GM19463 (cell line): ENCODE measurements at regions not wholly inside any gene's neighbourhood (a gene's known extent, or its start where the extent isn't known, plus 50 kb on each side); places are given as distances from the start of the nearest gene placed in this dataset.

Source experiments
- ATAC-seq: cut with Tn5 transposase; IDR thresholded peaks from one replicate; pipeline ENCODE4 v1.9.1; 2021; ENCODE audit warnings: mild to moderate bottlenecking, moderate library complexity; ENCODE audit not compliant: unreplicated experiment

DNA sequence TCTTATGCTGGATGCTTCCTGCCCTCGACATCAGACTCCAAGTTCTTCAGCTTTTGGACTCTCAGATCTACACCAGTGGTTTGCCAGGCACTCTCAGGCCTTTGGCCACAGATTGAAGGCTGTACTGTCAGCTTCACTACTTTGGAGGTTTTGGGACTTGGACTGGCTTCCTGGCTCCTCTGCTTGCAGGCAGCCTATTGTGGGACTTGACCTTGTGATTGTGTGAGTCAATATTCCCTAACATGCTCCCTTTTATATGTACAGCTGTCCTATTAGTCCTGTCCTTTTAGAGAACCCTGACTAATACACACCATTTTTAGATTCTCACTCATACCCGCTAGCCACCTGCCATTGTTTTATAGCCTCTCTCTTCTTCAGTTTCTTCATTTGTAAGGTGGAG is 382.1 kb upstream of the TSHZ2 start:
- ATAC-seq, result no peak

DNA sequence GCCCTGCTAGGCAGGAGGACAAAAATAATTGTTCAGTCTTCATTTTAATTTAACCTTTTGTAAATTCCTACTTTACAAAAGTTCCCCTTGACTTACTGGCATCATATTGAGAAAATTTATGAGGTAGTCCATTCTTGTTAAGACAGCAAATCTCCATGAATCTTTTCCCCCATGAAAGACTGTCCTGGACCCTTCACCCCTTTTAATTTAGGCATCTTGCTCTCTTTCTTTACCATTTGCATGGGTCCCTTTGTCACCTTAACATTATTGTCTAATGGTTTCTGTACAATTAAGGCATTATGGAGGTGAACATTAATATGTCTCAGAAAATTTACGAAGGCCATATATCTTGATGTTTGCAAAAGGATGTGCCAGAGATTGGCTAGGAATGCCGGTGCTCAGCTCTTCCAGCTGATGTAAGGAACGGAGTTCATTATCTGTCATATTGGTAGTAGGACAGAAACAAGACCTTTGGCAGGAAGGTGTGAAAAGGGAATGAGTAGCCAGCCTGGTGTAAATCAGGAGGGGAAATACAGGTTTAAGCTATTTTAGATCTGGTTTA is 382.8 kb upstream of the TSHZ2 start:
- no peak for ATAC-seq

DNA sequence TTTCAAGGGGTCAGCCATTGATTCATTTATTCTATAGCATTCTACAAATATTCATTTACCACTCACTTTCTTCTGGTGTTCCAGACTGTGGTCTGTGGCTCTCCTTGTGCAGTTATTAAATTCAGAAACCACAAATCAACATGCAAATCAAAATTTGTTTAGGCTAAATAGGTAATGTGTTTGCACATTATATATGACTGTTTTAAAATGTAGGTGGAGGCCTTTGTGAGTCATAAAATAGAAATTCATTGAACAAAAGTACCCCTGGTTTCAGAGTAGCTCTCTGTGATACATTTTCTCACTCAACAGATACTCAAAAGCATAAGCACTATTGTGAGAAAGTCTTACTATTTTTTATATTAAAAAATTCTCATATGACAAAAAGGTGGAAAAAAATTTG is 385.5 kb upstream of the TSHZ2 start:
- ATAC-seq, result no peak

DNA sequence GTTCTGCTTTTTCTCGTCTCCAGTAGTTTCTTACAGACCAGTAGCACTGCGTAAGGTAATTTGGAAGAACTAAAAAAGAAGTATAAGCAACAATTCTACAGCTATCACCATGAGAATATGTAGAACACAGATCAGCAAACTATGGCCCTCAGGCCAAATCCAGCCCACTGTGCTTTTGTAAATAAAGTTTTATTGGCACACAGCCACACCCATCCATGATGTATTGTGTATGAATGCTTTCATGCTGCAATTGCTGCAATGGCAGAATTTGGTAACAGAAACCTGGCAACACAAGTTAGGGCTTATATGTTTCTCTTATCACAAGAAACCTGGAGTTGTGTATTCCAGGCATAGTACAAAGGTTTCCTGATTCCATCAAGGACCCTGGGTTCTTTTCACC is 386.8 kb upstream of the TSHZ2 start:
- no peak for ATAC-seq

DNA sequence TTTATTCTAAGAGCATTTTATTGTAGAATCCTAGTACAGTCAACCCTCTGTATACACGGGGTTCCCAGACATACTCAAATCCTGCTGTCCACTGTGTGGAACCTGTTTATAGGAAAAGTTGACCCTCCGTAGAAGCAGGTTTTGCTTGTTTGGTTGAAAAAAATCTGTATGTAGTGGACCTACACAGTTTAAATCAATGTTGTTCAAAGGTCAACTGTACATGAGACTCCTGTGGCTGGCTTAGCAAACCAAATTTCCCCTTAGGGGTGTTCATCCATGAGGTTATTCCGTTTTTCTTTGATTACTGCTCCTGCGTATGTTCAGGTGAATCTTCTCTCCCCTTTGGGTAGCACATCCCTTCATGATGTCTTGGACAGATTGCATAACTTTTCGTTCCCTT is 387.0 kb upstream of the ZFP64 start:
- ATAC-seq, result no peak

DNA sequence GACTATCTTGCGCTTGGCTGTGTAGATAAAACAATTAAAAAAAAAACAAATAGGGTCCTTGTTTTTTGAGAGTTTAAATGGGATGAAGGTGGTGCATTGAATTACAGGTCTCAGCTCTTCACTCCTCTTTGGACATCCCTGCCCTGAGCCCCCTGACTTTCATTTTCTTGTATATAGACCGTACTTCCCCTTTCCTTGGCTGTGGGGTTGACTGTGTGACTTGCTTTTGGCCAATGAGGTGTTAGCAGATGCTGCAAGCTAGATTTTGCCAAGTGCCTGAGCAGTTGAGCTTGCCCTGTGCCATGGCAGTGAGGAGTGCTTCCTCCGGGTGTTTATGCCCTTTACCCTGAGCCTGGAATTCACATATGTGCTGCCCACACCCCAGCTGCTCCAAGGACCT is 386.1 kb upstream of the ZFP64 start:
- ATAC-seq, result no peak

DNA sequence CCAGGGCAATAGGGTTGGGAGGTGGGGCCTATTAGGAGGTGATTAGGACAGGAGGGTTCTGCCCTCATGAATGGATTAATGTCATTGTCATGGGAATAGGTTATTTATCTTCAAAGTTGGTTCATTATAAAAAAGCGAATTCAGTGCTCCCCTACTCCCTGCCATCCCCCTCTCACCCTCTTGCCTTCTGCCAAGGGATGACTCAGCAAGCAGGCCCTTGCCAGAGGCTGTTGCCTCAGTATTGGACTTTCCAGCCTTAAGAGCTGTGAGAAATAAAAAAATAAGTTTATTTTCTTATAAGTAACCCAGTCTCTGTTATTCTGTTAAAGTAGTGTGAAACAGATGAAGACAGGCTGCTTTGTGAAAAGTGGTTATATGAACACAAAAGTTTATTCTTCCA is 381.1 kb upstream of the ZFP64 start:
- no peak for ATAC-seq

DNA sequence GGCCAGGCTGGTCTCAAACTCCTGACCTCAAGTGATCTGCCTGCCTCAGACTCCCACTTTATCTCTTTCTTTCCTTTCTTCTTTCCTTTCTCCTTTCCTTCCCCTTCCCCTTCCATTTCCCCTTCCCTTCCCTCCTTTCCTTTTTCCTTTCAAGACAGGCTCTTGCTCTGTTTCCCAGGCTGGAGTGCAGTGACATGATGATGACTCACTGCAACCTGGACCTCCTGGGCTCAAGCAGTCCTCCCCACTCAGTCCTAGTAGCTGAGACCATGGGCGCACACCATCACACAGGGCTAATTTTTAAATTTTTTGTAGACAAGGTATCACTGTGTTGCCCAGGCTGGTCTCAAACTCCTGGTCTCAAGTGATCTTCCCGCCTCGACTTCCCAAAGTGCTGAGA is 377.6 kb upstream of the ZFP64 start:
- ATAC-seq, result no peak

DNA sequence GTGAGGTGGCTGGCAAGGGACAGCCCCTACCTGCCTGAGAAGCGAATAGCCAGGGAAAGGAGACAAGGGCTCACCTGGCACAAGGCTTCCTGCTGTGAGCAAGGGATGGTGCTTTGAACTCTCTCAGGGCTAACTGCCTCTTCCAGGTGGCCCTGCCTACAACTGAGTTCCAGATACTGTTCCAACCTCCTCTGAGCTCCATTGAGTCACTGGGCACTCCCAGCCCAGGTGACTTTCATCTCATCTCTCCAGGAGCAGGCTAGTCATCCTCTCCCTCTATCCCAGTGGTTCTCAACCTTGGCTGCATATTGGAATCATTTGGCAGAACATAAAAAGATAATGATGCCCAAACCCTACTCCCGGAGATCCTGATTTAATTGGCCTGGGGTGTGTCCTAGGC is 374.0 kb upstream of the ZFP64 start:
- no peak for ATAC-seq

DNA sequence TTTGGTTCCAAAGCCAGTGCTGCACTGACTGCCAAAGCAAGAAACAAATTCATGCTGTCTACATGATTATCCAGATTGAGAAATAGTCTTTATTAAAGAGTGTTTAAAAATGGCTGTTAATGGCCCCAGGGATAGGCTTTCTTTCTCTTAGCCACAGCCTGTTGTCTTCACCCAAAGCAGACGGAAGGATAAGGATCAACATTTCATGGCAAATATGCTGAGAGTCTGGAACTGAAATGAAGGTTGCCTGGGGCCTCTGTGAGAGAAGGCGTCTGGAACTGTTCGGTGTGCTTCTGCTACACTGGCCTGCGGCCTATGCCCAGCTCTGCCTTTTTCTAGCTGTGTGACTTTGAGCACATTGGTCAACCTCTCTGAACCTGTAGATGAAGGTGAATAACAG is 373.0 kb upstream of the ZFP64 start:
- ATAC-seq, result no peak

DNA sequence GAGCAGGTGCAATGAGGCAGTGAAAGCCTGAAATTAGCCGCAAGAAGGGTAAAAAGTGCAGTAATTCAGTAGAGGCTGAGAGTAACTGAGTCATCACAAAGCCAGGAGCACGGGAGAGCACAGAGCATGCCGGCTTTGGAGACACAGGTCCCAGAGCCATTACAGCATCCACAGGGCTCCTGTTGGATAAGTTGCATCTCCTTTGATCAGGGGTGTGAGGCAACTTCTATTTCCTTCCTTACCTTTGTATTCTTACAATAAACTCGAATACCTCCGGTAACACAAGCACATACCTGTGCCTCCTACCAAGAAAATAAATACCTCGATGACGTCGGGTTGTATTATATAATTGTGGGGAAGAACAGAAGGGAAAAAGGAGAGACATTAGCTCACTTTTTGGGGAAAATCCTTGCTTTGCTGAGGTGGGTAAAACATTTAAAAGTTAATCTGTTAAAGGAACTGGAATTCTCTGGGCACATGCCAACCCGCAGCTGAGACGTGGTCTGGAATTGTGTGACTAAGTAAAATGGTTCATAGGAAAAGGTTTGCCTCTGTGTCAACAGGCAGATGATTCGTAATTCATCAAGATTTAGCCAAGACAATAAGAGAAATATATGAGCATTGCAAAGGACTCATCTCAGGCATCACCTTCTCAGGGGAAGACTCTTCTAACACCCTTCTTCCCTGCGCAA is 360.7 kb upstream of the ZFP64 start:
- ATAC-seq, result no peak

DNA sequence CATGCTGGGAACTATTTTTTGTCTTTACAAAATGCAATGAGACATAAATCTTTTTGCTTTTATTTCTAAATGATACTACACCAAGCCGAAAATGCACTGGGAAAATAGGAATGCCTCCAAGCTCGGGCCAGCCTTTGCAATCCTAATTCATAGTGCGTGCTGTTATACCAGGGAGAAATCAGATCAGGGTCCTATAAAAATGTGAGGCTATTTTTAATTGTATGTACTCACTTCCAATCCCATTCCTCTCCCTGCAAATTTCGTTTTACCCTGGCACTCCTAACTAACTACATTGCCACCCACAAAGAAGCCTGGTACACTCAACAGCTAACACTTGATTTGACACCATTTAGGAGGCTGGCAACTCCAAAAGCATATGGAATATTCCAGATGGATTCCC is 350.6 kb upstream of the ZFP64 start:
- no peak for ATAC-seq

DNA sequence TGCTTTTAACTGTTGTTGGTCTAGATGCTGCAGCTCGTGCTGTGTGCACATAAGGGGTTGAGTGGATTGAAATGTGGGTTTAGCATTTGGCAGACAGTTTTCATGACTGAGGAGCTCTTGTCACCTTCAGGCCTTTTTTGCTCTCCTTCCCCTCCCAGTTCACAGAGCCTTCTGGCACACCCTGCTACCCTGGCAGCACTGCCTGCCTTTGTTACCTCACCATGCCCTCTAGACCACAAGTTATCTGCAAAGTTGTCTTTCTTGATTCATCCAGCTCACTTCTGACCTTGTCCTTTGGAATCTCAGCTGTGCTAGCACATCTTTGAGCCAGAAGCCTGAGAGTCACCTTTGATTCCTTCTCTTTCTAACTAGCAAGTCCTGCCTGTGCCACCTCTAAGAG is 348.9 kb upstream of the ZFP64 start:
- no peak for ATAC-seq

DNA sequence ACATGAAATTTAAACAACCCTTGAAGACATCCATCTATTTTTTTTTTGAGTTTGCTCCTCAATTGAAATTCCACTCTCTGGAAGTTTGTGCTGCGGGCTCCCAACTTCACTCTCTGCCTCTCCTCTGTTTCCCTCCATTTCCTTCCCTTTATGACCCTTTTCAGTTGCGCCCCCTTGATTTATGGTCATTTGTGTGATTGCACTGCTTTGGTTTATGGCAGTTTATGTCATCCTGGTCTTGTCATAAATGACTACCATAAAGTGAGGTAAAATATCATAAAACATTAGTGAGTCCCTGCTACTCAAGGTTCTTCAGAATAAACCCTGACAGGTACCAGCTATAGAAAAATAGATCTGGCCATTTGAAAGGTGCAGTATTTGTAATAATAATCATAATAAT is 348.3 kb upstream of the ZFP64 start:
- no peak for ATAC-seq

DNA sequence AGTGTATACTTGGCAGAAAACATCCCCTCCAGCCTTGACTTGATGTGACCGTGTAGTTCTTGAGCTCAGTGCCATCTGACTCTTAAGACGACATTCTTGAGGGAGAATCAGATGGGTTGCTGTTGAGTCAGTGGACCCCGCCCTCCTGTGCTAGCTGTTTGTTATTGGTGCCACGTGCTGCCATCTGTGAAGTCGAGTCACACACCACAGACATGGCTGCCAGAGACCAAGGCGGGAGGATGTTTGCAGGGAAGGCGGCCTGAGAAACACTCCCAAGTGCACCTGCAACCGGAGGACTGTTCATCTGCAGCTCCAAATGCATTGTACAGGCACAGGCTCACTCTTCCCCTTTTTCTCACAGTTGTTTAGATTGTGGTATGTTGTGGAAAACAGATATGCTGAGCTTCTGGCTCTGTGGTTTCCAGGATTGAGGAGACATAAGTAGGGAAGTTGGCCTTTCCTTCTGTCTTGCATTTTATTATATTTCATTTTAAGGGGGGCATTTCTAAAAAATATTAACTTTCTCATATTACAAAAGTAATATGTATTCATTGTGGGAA is 345.3 kb upstream of the ZFP64 start:
- no peak for ATAC-seq

DNA sequence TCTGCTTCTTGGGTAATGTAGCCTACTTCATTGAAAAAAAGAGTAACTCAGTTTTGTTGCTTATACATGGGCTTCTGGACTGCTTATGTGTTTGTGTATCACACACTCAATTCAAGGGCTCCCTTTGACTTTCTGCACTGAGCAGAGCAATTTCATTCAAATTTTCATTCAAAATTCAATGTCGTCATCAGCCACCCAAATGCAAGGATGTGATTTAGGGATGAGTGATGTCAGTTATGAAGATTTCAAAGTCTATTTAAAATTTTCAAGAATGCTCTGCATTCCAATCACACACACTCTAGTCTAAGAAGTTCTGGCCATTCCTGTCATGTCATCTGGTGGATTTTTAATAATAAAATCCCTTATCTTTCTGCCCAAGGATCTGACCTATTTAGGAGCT is 344.5 kb upstream of the ZFP64 start:
- ATAC-seq, result no peak

DNA sequence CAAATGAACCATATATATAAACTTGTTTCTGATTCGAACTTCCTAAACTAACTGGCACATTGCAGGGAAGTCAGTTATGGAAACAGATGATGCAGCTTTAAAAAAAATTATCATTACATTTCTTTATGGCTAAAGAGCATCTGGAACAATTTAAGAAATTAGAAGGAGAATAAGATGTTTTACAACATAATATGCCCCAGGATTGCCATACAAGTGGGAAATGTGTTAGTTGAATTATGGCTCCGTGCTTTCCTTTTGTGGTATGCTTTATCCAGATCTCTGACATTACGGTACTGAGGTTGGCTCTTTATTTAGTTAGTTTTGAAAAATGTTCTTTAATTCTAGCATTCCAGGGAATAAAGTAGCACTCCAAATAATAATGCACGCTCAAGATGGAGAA is 343.0 kb upstream of the ZFP64 start:
- no peak for ATAC-seq

DNA sequence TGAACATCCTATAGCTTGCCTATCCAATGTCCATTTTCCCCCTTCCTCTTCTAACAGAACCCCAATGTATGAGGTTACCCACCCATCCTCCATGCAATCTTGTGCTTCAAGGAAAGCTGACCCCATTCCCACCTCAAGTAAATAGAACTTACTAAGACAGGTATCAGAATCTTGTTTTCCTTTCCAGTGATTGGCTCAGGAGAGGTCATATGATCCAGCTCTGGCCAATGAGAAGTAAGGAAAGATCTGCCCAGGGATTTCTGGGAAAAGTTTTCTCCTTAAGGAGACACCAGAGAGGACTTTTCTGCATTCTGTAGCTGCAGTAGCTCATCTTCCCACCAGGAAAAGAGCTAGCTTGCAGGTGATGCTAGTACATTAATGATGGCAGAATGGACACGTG is 341.8 kb upstream of the ZFP64 start:
- no peak for ATAC-seq

DNA sequence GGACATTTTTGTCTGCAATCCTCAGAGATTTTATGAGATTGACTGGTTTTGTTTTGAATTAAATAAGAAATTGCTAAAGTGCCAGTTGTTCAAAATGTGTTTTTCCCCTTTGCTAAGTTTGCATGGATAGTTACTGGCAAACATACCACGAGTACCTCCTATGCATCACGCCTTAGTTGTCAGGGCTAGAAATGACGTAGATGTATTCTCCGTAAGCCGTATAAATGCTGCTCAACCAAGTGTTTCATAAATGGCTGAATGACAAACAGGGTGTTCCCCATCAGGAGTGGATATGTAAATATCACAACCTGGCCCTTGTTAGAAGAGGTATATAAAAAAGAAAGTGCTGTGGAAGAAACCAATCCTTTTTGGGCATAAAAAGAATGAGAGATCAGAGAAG is 341.1 kb upstream of the ZFP64 start:
- ATAC-seq, result no peak

DNA sequence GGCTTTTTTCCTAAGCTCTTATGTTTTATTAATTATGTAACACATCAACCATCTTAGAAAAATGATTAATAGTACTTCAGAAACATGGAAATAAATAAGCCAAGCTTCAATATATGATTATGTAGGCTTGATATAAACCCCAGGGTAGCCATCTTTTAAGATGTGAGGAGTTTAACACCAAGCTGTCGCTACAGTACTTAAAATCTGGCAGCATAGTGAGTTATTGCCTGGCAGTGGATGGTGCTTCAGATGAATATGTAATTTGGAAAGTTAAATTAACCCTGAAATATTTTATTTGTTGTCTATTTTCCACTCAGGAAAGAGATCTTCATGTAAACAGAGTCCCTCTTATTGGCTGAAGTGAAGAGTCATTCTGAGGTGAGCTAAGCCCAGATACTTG is 339.0 kb upstream of the ZFP64 start:
- no peak for ATAC-seq

DNA sequence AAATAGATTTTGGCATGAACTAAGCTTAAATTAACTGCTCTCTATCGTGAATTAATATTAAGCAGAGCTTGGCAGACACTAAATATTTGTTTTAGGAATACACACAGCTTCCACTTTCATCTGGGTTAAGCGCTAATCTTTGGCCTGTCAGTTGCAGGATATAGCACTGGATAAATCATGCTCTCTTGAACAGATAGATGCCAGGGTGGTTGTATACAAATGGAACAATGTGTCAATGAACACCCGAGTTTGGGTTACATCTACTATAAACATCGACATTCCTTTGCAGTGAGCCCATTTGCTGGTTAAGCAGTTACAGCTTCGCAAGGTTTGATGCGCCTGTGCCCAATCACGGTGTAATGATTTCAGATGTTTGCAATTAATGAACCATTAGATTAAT is 338.2 kb upstream of the ZFP64 start:
- no peak for ATAC-seq

DNA sequence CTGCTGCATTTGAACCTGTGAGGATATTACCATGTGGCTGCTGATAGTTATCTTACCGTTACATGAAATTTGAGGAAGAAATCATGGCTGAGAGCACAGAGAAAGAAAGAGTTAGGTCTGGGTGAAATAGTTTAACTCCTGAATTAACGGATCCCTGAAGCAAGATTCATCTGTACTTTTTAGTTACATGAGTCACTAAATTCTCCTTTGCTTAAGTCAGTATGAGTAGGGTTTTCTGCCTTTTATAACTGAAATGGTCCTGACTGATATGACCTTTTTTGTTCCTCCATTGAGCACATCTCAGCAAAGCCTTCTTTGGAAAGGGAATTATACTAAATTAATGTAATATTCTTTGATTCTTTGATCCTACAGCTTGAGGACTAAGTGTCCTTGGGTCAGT is 333.3 kb upstream of the ZFP64 start:
- ATAC-seq, result no peak

DNA sequence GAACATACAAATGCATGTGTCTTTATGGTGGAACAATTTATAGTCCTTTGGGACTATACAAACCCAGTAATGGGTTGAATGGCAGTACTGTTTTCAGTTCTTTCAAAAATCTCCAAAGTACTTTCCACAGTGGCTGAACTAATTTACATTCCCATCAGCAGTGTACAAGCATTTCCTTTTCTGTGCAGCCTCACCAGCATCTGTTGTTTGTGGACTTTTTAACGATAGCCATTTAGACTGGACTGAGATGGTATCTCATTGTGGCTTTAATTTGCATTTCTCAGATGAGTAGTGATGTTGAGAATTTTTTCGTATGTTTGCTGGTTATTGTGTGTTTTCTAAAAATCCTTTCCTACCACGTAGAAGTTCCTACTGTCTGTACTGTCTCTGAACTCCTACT is 327.2 kb upstream of the ZFP64 start:
- ATAC-seq, result no peak
